ENCODE measurements at regions not wholly inside any gene's neighbourhood (a gene's known extent, or its start where the extent isn't known, plus 50 kb on each side); places are given as distances from the start of the nearest gene placed in this dataset.

GRCh38 chr3:70775257-70775656, 462.8 kb upstream of the MDFIC2 start:
- ChIA-PET CTCF (no interaction called here), RAD21 (ENCODE audit: low non-redundant PET in 1 of 2, low total read pairs in 2 of 2, uncharacterized antibody in 2 of 2, unreplicated experiment in 2 of 2) (no interaction called here), POLR2A (no interaction called here)
- H3K4me1 ChIP-seq (ENCODE audit: control insufficient read depth in 1 of 2, insufficient read depth in 2 of 2, low read length in 2 of 2), result no peaks in the 10 kb centered on the region
- intact Hi-C loops (cut with micrococcal nuclease), result no loop called here
- H3K9ac ChIP-seq (ENCODE audit: low read length), result no peak overlapping the region
- no peak overlapping the region for H3K4me3 ChIP-seq (replicated peaks in 1 of 2; ENCODE audit: low read depth in 1 of 2, low read length in 2 of 2)
- no peaks in the 10 kb centered on the region for H4K20me1 ChIP-seq (ENCODE audit: insufficient read depth)
- H3K79me2 ChIP-seq (ENCODE audit: insufficient read depth, low read length), result no peaks in the 10 kb centered on the region
- H3K9me2 ChIP-seq (ENCODE audit: insufficient read depth), result no peaks in the 10 kb centered on the region
- H3K27ac ChIP-seq (ENCODE audit: low read depth, low read length), result no peak overlapping the region
- H3K36me3 ChIP-seq (ENCODE audit: control insufficient read depth in 1 of 2, insufficient read depth in 2 of 2, low read length in 2 of 2), result no peaks in the 10 kb centered on the region
- no peaks in the 10 kb centered on the region for H3K27me3 ChIP-seq (ENCODE audit: insufficient read depth, low read length)
- H2AFZ ChIP-seq (ENCODE audit: low read depth, low read length, poor library complexity, severe bottlenecking), result no peak overlapping the region
- no peak for TF ChIP-seq ATF3 (IDR thresholded peaks at IDR 0.05)
- no peak for TF ChIP-seq POLR2AphosphoS5 (IDR thresholded peaks at IDR 0.05; ENCODE audit: low read depth, low read length)
- no peak for TF ChIP-seq EZH2phosphoT487 (IDR thresholded peaks at IDR 0.05; ENCODE audit: borderline replicate concordance)
- no peak for TF ChIP-seq CTCF (IDR thresholded peaks at IDR 0.05 in 2 of 3, conservative IDR thresholded peaks at IDR 0.05 in 1 of 3; ENCODE audit: borderline replicate concordance in 1 of 3, insufficient read depth in 1 of 3, low read depth in 2 of 3, low read length in 2 of 3)
- no peaks in the 10 kb centered on the region; a peak in 1 of 4 replicates for H3K9me3 ChIP-seq (ENCODE audit: control insufficient read depth in 1 of 2, insufficient read depth in 1 of 2, low read depth in 1 of 2, low read length in 2 of 2)
- no TSS peak for BruUV-seq (replicated peaks)
- no peak overlapping the region for H3K4me2 ChIP-seq (ENCODE audit: low read length)
- DNase-seq (ENCODE audit: low read depth, low spot score) (no peak), ATAC-seq (no peak)

- CTCF ChIA-PET, result no interaction called here
- Histone ChIP-seq H3K27ac (ENCODE audit: low read depth, low read length) (no peak overlapping the region), H3K36me3 (ENCODE audit: control insufficient read depth in 1 of 2, insufficient read depth in 2 of 2, low read length in 2 of 2) (no peaks in the 10 kb centered on the region), H3K9me2 (ENCODE audit: insufficient read depth) (no peaks in the 10 kb centered on the region), H3K27me3 (ENCODE audit: insufficient read depth, low read length) (no peaks in the 10 kb centered on the region), H3K9me3 (ENCODE audit: control insufficient read depth in 1 of 2, insufficient read depth in 1 of 2, low read depth in 1 of 2, low read length in 2 of 2) (no peaks in the 10 kb centered on the region; a peak in 1 of 4 replicates), H3K9ac (ENCODE audit: low read length) (no peak overlapping the region), H2AFZ (ENCODE audit: low read depth, low read length, poor library complexity, severe bottlenecking) (no peak overlapping the region), H3K4me1 (ENCODE audit: control insufficient read depth in 1 of 2, insufficient read depth in 2 of 2, low read length in 2 of 2) (no peaks in the 10 kb centered on the region), H3K4me2 (ENCODE audit: low read length) (no peak overlapping the region), H4K20me1 (ENCODE audit: insufficient read depth) (no peaks in the 10 kb centered on the region), H3K4me3 (replicated peaks in 1 of 2; ENCODE audit: low read depth in 1 of 2, low read length in 2 of 2) (no peak overlapping the region), H3K79me2 (ENCODE audit: insufficient read depth, low read length) (no peaks in the 10 kb centered on the region)
- no peak for DNase-seq (ENCODE audit: low read depth, low spot score)
- RAD21 ChIA-PET (ENCODE audit: low non-redundant PET in 1 of 2, low total read pairs in 2 of 2, uncharacterized antibody in 2 of 2, unreplicated experiment in 2 of 2), result no interaction called here
- POLR2A ChIA-PET, result no interaction called here
- intact Hi-C loops (cut with micrococcal nuclease), result no loop called here
- BruUV-seq (replicated peaks), result no TSS peak
- no peak for ATAC-seq
- TF ChIP-seq POLR2A (IDR thresholded peaks at IDR 0.05; ENCODE audit: borderline replicate concordance, extremely low read depth, insufficient read depth, insufficient read length) (no peak), REST (IDR thresholded peaks at IDR 0.05; ENCODE audit: low read depth) (no peak), POLR2AphosphoS5 (IDR thresholded peaks at IDR 0.05; ENCODE audit: low read depth, low read length) (no peak), TCF7L2 (IDR thresholded peaks at IDR 0.05; ENCODE audit: borderline replicate concordance, extremely low read depth, insufficient read depth, insufficient read length) (no peak), SIN3A (IDR thresholded peaks at IDR 0.05; ENCODE audit: low read depth) (no peak), ELF1 (IDR thresholded peaks at IDR 0.05; ENCODE audit: borderline replicate concordance, low read depth) (no peak), CTCF (IDR thresholded peaks at IDR 0.05 in 2 of 3, conservative IDR thresholded peaks at IDR 0.05 in 1 of 3; ENCODE audit: borderline replicate concordance in 1 of 3, insufficient read depth in 1 of 3, low read depth in 2 of 3, low read length in 2 of 3) (no peak), ZNF274 (IDR thresholded peaks at IDR 0.05; ENCODE audit: low read depth, low read length) (no peak), RAD21 (IDR thresholded peaks at IDR 0.05; ENCODE audit: low read depth) (no peak), EZH2phosphoT487 (IDR thresholded peaks at IDR 0.05; ENCODE audit: borderline replicate concordance) (no peak), EZH2 (IDR thresholded peaks at IDR 0.05) (no peak)
Observed at GRCh38 chr3:70774641-70775040, 462.2 kb upstream of the MDFIC2 start.
